GM19395 (cell line): ENCODE measurements at regions not wholly inside any gene's neighbourhood (a gene's known extent, or its start where the extent isn't known, plus 50 kb on each side); places are given as distances from the start of the nearest gene placed in this dataset.

Experiments
- ATAC-seq: cut with Tn5 transposase; IDR thresholded peaks from one replicate; pipeline ENCODE4 v1.9.1; 2021; ENCODE audit warnings: mild to moderate bottlenecking, moderate library complexity; ENCODE audit not compliant: unreplicated experiment

GRCh38 chr9:89923961-89924504 is 319.2 kb downstream of the GADD45G start:
- no peak for ATAC-seq

- ATAC-seq = no peak
These were observed 319.8 kb downstream of the GADD45G start for GRCh38 chr9:89924611-89925010.

GRCh38 chr9:89926167-89926566 is 321.4 kb downstream of the GADD45G start:
- no peak for ATAC-seq

- no peak for ATAC-seq
These were observed 321.9 kb downstream of the GADD45G start for GRCh38 chr9:89926691-89927220.

GRCh38 chr9:89928106-89928505 is 323.3 kb downstream of the GADD45G start:
- ATAC-seq = no peak

- no peak for ATAC-seq
These were observed 323.9 kb downstream of the GADD45G start for GRCh38 chr9:89928521-89929275.

GRCh38 chr9:89929315-89929672 is 324.5 kb downstream of the GADD45G start:
- ATAC-seq = no peak

- no peak for ATAC-seq
These were observed 325.1 kb downstream of the GADD45G start for GRCh38 chr9:89929673-89930480.

GRCh38 chr9:89933578-89933977 is 328.8 kb downstream of the GADD45G start:
- no peak for ATAC-seq

- no peak for ATAC-seq
These were observed 330.3 kb downstream of the GADD45G start for GRCh38 chr9:89935115-89935514.

GRCh38 chr9:89935801-89936200 is 331.0 kb downstream of the GADD45G start:
- ATAC-seq = no peak

GRCh38 chr9:89937051-89937450 is 332.2 kb downstream of the GADD45G start:
- ATAC-seq = no peak

GRCh38 chr9:89939181-89939580 is 334.4 kb downstream of the GADD45G start:
- ATAC-seq = no peak

GRCh38 chr9:89939626-89940292 is 334.9 kb downstream of the GADD45G start:
- ATAC-seq = no peak

- ATAC-seq = no peak
These were observed 335.8 kb downstream of the GADD45G start for GRCh38 chr9:89940625-89941024.

- ATAC-seq = no peak
These were observed 337.1 kb downstream of the GADD45G start for GRCh38 chr9:89941875-89942274.

- ATAC-seq = no peak
These were observed 337.8 kb downstream of the GADD45G start for GRCh38 chr9:89942643-89943042.

GRCh38 chr9:89943309-89943708 is 338.5 kb downstream of the GADD45G start:
- ATAC-seq = no peak

GRCh38 chr9:89943728-89944127 is 338.9 kb downstream of the GADD45G start:
- no peak for ATAC-seq

GRCh38 chr9:89945133-89945532 is 340.3 kb downstream of the GADD45G start:
- no peak for ATAC-seq

- no peak for ATAC-seq
These were observed 341.9 kb downstream of the GADD45G start for GRCh38 chr9:89946741-89947140.
